Left colon (tissue), 2 donors: ENCODE measurements at regions not wholly inside any gene's neighbourhood (a gene's known extent, or its start where the extent isn't known, plus 50 kb on each side); places are given as distances from the start of the nearest gene placed in this dataset.
A peak's percentile ranks its signal among the peaks of the same experiment; 100 is the strongest.

ENCODE experiments used
- ATAC-seq: fragments of 200-7000 bp; cut with Tn5 transposase; one replicate; pipeline ENCODE4 v1.9.1; 2020; ENCODE audit warnings: mild to moderate bottlenecking, moderate library complexity
- DNase-seq, 2 donors: peaks; one replicate each; pipeline ENCODE4 v3.0.0-alpha.2; 2020
- intact Hi-C, 2 donors: fragments of 100-400 bp; cut with DNase I in 1 of 2; cut with micrococcal nuclease in 1 of 2; formaldehyde crosslinking; loops; one replicate each; pipeline versions ENCODE4 v1.11.2 to v1.14.0; 2022; cut with DNase I, micrococcal nuclease
- donor health status: DM: no; HTN: no; CAD: no.
- donor health status: DM: yes; HTN: yes; CAD: no.

- DNase-seq, result no peak
- ATAC-seq, result no peak
Measured at GRCh38 chr11:16685914-16686313, 52.5 kb upstream of the C11orf58 start.

GRCh38 chr11:16678466-16679116, 59.9 kb upstream of the C11orf58 start:
- ATAC-seq, result no peak
- no peak for DNase-seq
- intact Hi-C loops, result no loop called here

More at GRCh38 chr11:16685914-16686313, 52.5 kb upstream of the C11orf58 start:
- intact Hi-C loops, result no loop called here

- DNase-seq (no peak), ATAC-seq (no peak)
- intact Hi-C loops, result no loop called here
Measured at GRCh38 chr11:16669799-16670415, 68.5 kb upstream of the C11orf58 start.

- no peak for DNase-seq
- intact Hi-C loops, result no loop called here
- ATAC-seq, result no peak
Measured at GRCh38 chr11:16632295-16633200, 105.9 kb upstream of the C11orf58 start.

GRCh38 chr11:16630651-16631050, 107.8 kb upstream of the C11orf58 start:
- intact Hi-C loops, result no loop called here
- ATAC-seq (no peak), DNase-seq (no peak)

GRCh38 chr11:16618431-16618830, 120.0 kb upstream of the C11orf58 start:
- DNase-seq, result no peak
- no peak for ATAC-seq
- intact Hi-C loops, result loop anchor here in 1 of 2 donors (10.0 kb wide), 2 partner anchors 974 to 1294 kb away; no protein-coding TSS in a partner anchor

GRCh38 chr11:16615480-16615879, 123.0 kb upstream of the C11orf58 start:
- intact Hi-C loops, result loop anchor here in 1 of 2 donors (10.0 kb wide), 2 partner anchors 971 to 1291 kb away; no protein-coding TSS in a partner anchor
- ATAC-seq, result no peak
- DNase-seq, result no peak

GRCh38 chr11:16613512-16614381, 124.7 kb upstream of the C11orf58 start:
- intact Hi-C loops, result loop anchor here in 1 of 2 donors (10.0 kb wide), 2 partner anchors 969 to 1289 kb away; no protein-coding TSS in a partner anchor
- peak; percentile 77 to 88 for DNase-seq
- peak; percentile 99 for ATAC-seq

- intact Hi-C loops, result loop anchor here in 1 of 2 donors (10.0 kb wide), 2 partner anchors 968 to 1288 kb away; no protein-coding TSS in a partner anchor
- no peak for DNase-seq
- ATAC-seq, result no peak
Measured at GRCh38 chr11:16613262-16613511, 125.3 kb upstream of the C11orf58 start.

- intact Hi-C loops, result loop anchor here in 1 of 2 donors (10.0 kb wide), 2 partner anchors 968 to 1288 kb away; no protein-coding TSS in a partner anchor
- ATAC-seq (peak; percentile 34), DNase-seq (no peak)
Measured at GRCh38 chr11:16612566-16613261, 125.7 kb upstream of the C11orf58 start.

GRCh38 chr11:16611926-16612565, 126.4 kb upstream of the C11orf58 start:
- DNase-seq, result no peak
- intact Hi-C loops, result loop anchor here in 1 of 2 donors (10.0 kb wide), 2 partner anchors 967 to 1287 kb away; no protein-coding TSS in a partner anchor
- no peak for ATAC-seq

GRCh38 chr11:16611401-16611921, 127.0 kb upstream of the C11orf58 start:
- intact Hi-C loops, result loop anchor here in 1 of 2 donors (10.0 kb wide), 2 partner anchors 967 to 1287 kb away; no protein-coding TSS in a partner anchor
- DNase-seq (no peak), ATAC-seq (no peak)

- ATAC-seq (no peak), DNase-seq (no peak)
- intact Hi-C loops, result loop anchor here in 1 of 2 donors (10.0 kb wide), 2 partner anchors 966 to 1286 kb away; no protein-coding TSS in a partner anchor
Measured at GRCh38 chr11:16610738-16611388, 127.6 kb upstream of the C11orf58 start.

- no peak for ATAC-seq
- no peak for DNase-seq
- intact Hi-C loops, result loop anchor here in 1 of 2 donors (10.0 kb wide), 2 partner anchors 965 to 1285 kb away; no protein-coding TSS in a partner anchor
Measured at GRCh38 chr11:16610213-16610737, 128.2 kb upstream of the C11orf58 start.

- DNase-seq (no peak), ATAC-seq (no peak)
- intact Hi-C loops, result loop anchor here in 1 of 2 donors (10.0 kb wide), 2 partner anchors 965 to 1285 kb away; no protein-coding TSS in a partner anchor
Measured at GRCh38 chr11:16609769-16610168, 128.7 kb upstream of the C11orf58 start.
